HL-60 (cell line): ENCODE measurements at regions not wholly inside any gene's neighbourhood (a gene's known extent, or its start where the extent isn't known, plus 50 kb on each side); places are given as distances from the start of the nearest gene placed in this dataset.

Source experiments
- CTCF ChIP-seq: IDR thresholded peaks from one replicate; pipeline ENCODE4 v1.5.1; 2011; ENCODE audit warnings: low read length, control low read depth, inconsistent platforms; ENCODE audit not compliant: insufficient read depth
- POLR2AphosphoS5 ChIP-seq: IDR thresholded peaks from 2 replicates; pipeline ENCODE4 v1.6.1; 2012; ENCODE audit warnings: low read depth
- REST ChIP-seq: IDR thresholded peaks from 2 replicates; pipeline ENCODE4 v1.6.1; 2012; ENCODE audit warnings: low read depth; ENCODE audit not compliant: insufficient replicate concordance
- SPI1 ChIP-seq: IDR thresholded peaks from 2 replicates; pipeline ENCODE4 v1.6.1; 2012; ENCODE audit warnings: low read depth, mild to moderate bottlenecking, borderline replicate concordance

GRCh38 chr3:170753421-170754310 is 116.3 kb downstream of the RPL22L1 start:
- TF ChIP-seq CTCF (no peak), POLR2AphosphoS5 (no peak), REST (no peak), SPI1 (no peak)
